GM18870 (cell line): ENCODE measurements at regions not wholly inside any gene's neighbourhood (a gene's known extent, or its start where the extent isn't known, plus 50 kb on each side); places are given as distances from the start of the nearest gene placed in this dataset.

Experiments
- ATAC-seq: cut with Tn5 transposase; IDR thresholded peaks from one replicate; pipeline ENCODE4 v1.9.1; 2021; ENCODE audit warnings: moderate library complexity; ENCODE audit not compliant: unreplicated experiment

- ATAC-seq, result no peak
These were observed 410.2 kb upstream of the CHST9 start for GRCh38 chr18:27595113-27595838.

GRCh38 chr18:27585602-27586173 lies 400.6 kb upstream of the CHST9 start:
- no peak for ATAC-seq

- no peak for ATAC-seq
These were observed 398.4 kb upstream of the CHST9 start for GRCh38 chr18:27583466-27583865.

- no peak for ATAC-seq
These were observed 397.8 kb upstream of the CHST9 start for GRCh38 chr18:27582760-27583412.

- no peak for ATAC-seq
These were observed 396.3 kb upstream of the CHST9 start for GRCh38 chr18:27581296-27581904.

- ATAC-seq, result no peak
These were observed 394.3 kb upstream of the CHST9 start for GRCh38 chr18:27579364-27579763.

GRCh38 chr18:27577752-27578151 lies 392.6 kb upstream of the CHST9 start:
- ATAC-seq, result no peak

GRCh38 chr18:27577265-27577664 lies 392.2 kb upstream of the CHST9 start:
- ATAC-seq, result no peak

- no peak for ATAC-seq
These were observed 382.3 kb upstream of the CHST9 start for GRCh38 chr18:27567434-27567833.

- no peak for ATAC-seq
These were observed 379.0 kb upstream of the CHST9 start for GRCh38 chr18:27564066-27564465.

- no peak for ATAC-seq
These were observed 373.5 kb upstream of the CHST9 start for GRCh38 chr18:27558388-27559155.

- no peak for ATAC-seq
These were observed 371.6 kb upstream of the CHST9 start for GRCh38 chr18:27556741-27557140.

- no peak for ATAC-seq
These were observed 364.4 kb upstream of the CHST9 start for GRCh38 chr18:27549335-27550039.

- no peak for ATAC-seq
These were observed 361.9 kb upstream of the CHST9 start for GRCh38 chr18:27546991-27547390.

- no peak for ATAC-seq
These were observed 359.1 kb upstream of the CHST9 start for GRCh38 chr18:27544206-27544605.

GRCh38 chr18:27541293-27541692 lies 356.2 kb upstream of the CHST9 start:
- no peak for ATAC-seq

- no peak for ATAC-seq
These were observed 355.0 kb upstream of the CHST9 start for GRCh38 chr18:27540111-27540510.

- ATAC-seq, result no peak
These were observed 343.9 kb upstream of the CHST9 start for GRCh38 chr18:27528925-27529521.

GRCh38 chr18:27527856-27528255 lies 342.7 kb upstream of the CHST9 start:
- ATAC-seq, result no peak

- no peak for ATAC-seq
These were observed 335.3 kb upstream of the CHST9 start for GRCh38 chr18:27520401-27520800.
